Mesodermal cell (in vitro differentiated cells): ENCODE measurements at regions not wholly inside any gene's neighbourhood (a gene's known extent, or its start where the extent isn't known, plus 50 kb on each side); places are given as distances from the start of the nearest gene placed in this dataset.

Experiments used
- H3K27ac ChIP-seq: 2 replicates; pipeline ENCODE4 v1.7.0; 2013; ENCODE audit warnings: mild to moderate bottlenecking, low read depth, low read length, moderate library complexity; ENCODE audit not compliant: severe bottlenecking
- H3K36me3 ChIP-seq: 2 replicates; pipeline ENCODE4 v1.7.1; 2013; ENCODE audit warnings: mild to moderate bottlenecking, low read length, moderate library complexity; ENCODE audit not compliant: control insufficient read depth, insufficient read depth
- H3K4me1 ChIP-seq: one replicate; pipeline ENCODE4 v1.7.1; 2013; ENCODE audit warnings: mild to moderate bottlenecking, low read length; ENCODE audit not compliant: insufficient read depth, control insufficient read depth, poor library complexity, severe bottlenecking
- H3K4me3 ChIP-seq: 2 replicates; pipeline ENCODE4 v1.7.0; 2013; ENCODE audit warnings: low read length, control low read depth, mild to moderate bottlenecking; ENCODE audit not compliant: insufficient read depth, poor library complexity, severe bottlenecking; ENCODE audit errors: extremely low read depth
- H3K9me3 ChIP-seq: 2 replicates; pipeline ENCODE4 v1.7.1; 2013; ENCODE audit warnings: mild to moderate bottlenecking, low read length, moderate library complexity; ENCODE audit not compliant: control insufficient read depth
- WGBS, 2 experiments: methylation state at CpG; one replicate each; pipeline ENCODE4 v1.1.5; 2013; ENCODE audit warnings: missing lambda C conversion rate in 2 of 2; ENCODE audit not compliant: insufficient coverage in 2 of 2; 5-methylcytosine and 5-hydroxymethylcytosine counted together

- no peaks in the 10 kb centered on the region for H3K36me3 ChIP-seq
- no peak overlapping the region for H3K27ac ChIP-seq
- H3K4me1 ChIP-seq: peaks cover 5% of the 10 kb centered on the region
- H3K4me3 ChIP-seq: no peak overlapping the region
- H3K9me3 ChIP-seq: no peaks in the 10 kb centered on the region
- 90 to 97% methylated on average over 5 to 6 of the region's 7 CpGs for WGBS, 2 experiments
Measured at GRCh38 chr2:9681427-9681817, 50.6 kb upstream of the YWHAQ start.

- H3K4me3 ChIP-seq: no peak overlapping the region
- no peak overlapping the region for H3K27ac ChIP-seq
- H3K4me1 ChIP-seq: peaks cover 6% of the 10 kb centered on the region
- no peaks in the 10 kb centered on the region for H3K36me3 ChIP-seq
- WGBS, 2 experiments: 83 to 100% methylated on average over 2 of the region's 4 CpGs
- no peaks in the 10 kb centered on the region for H3K9me3 ChIP-seq
Measured at GRCh38 chr2:9685637-9686036, 54.8 kb upstream of the YWHAQ start.

GRCh38 chr2:9686061-9686460 lies 55.3 kb upstream of the YWHAQ start:
- 92 to 96% methylated on average over 7 of the region's 8 CpGs for WGBS, 2 experiments
- Histone ChIP-seq H3K4me3 (no peak overlapping the region), H3K27ac (no peak overlapping the region), H3K9me3 (no peaks in the 10 kb centered on the region), H3K4me1 (peaks cover 5% of the 10 kb centered on the region), H3K36me3 (no peaks in the 10 kb centered on the region)

- WGBS, 2 experiments: 63 to 70% methylated on average over 2 to 4 of the region's 7 CpGs
- H3K9me3 ChIP-seq: no peaks in the 10 kb centered on the region
- H3K4me3 ChIP-seq: no peak overlapping the region
- H3K27ac ChIP-seq: peak overlapping the region; percentile 76
- H3K4me1 ChIP-seq: peaks cover 11% of the 10 kb centered on the region
- H3K36me3 ChIP-seq: no peaks in the 10 kb centered on the region
Measured at GRCh38 chr2:9690252-9690651, 59.5 kb upstream of the YWHAQ start.

GRCh38 chr2:9690716-9691498 lies 60.1 kb upstream of the YWHAQ start:
- H3K27ac ChIP-seq: peak overlapping the region; percentile 76
- no peak overlapping the region for H3K4me3 ChIP-seq
- no peaks in the 10 kb centered on the region for H3K9me3 ChIP-seq
- peaks cover 11% of the 10 kb centered on the region for H3K4me1 ChIP-seq
- WGBS, 2 experiments: 91 to 92% methylated on average over 9 to 10 of the region's 11 CpGs
- no peaks in the 10 kb centered on the region for H3K36me3 ChIP-seq

GRCh38 chr2:9692456-9693195 lies 61.8 kb upstream of the YWHAQ start:
- H3K4me3 ChIP-seq: no peak overlapping the region
- H3K27ac ChIP-seq: no peak overlapping the region
- WGBS, 2 experiments: 74 to 80% methylated on average over 12 to 17 of the region's 20 CpGs

GRCh38 chr2:9693196-9693491 lies 62.3 kb upstream of the YWHAQ start:
- H3K9me3 ChIP-seq: no peaks in the 10 kb centered on the region
- H3K4me3 ChIP-seq: no peak overlapping the region
- H3K36me3 ChIP-seq: no peaks in the 10 kb centered on the region
- no peak overlapping the region for H3K27ac ChIP-seq
- H3K4me1 ChIP-seq: peaks cover 11% of the 10 kb centered on the region
- WGBS, 2 experiments: 98% methylated on average over 5 to 8 of the region's 8 CpGs

More at GRCh38 chr2:9692456-9693195, 61.8 kb upstream of the YWHAQ start:
- H3K36me3 ChIP-seq: no peaks in the 10 kb centered on the region
- H3K9me3 ChIP-seq: no peaks in the 10 kb centered on the region
- H3K4me1 ChIP-seq: peaks cover 11% of the 10 kb centered on the region

GRCh38 chr2:9693646-9694045 lies 62.8 kb upstream of the YWHAQ start:
- WGBS, 2 experiments: 96 to 97% methylated on average over 15 to 16 of the region's 16 CpGs
- no peaks in the 10 kb centered on the region for H3K9me3 ChIP-seq
- peaks cover 11% of the 10 kb centered on the region for H3K4me1 ChIP-seq
- no peak overlapping the region for H3K27ac ChIP-seq
- H3K4me3 ChIP-seq: no peak overlapping the region
- H3K36me3 ChIP-seq: no peaks in the 10 kb centered on the region

GRCh38 chr2:9694661-9695234 lies 64.0 kb upstream of the YWHAQ start:
- peaks cover 17% of the 10 kb centered on the region for H3K4me1 ChIP-seq

GRCh38 chr2:9695941-9696340 lies 65.1 kb upstream of the YWHAQ start:
- H3K4me1 ChIP-seq: peaks cover 16% of the 10 kb centered on the region
- H3K27ac ChIP-seq: no peak overlapping the region
- WGBS, 2 experiments: 96 to 100% methylated on average over 3 to 5 of the region's 6 CpGs
- H3K36me3 ChIP-seq: no peaks in the 10 kb centered on the region
- peaks cover 7% of the 10 kb centered on the region for H3K9me3 ChIP-seq
- no peak overlapping the region for H3K4me3 ChIP-seq

More at GRCh38 chr2:9694661-9695234, 64.0 kb upstream of the YWHAQ start:
- WGBS, 2 experiments: 84 to 87% methylated on average over 16 of the region's 17 CpGs
- H3K36me3 ChIP-seq: no peaks in the 10 kb centered on the region
- no peak overlapping the region for H3K27ac ChIP-seq
- H3K9me3 ChIP-seq: no peaks in the 10 kb centered on the region
- H3K4me3 ChIP-seq: no peak overlapping the region
